ENCODE measurements at regions not wholly inside any gene's neighbourhood (a gene's known extent, or its start where the extent isn't known, plus 50 kb on each side); places are given as distances from the start of the nearest gene placed in this dataset.
"Not testable (repeated sequence)": the region's sequence is repeated elsewhere in the genome, so short reads cannot be mapped to it uniquely, and the experiment has no call there.

- no peaks in the 10 kb centered on the region for H3K9me3 ChIP-seq (ENCODE audit: control insufficient read depth in 2 of 3, insufficient read depth in 1 of 3, low read length in 3 of 3)
- H3K27me3 ChIP-seq (ENCODE audit: control insufficient read depth, insufficient read depth, low read length): no peaks in the 10 kb centered on the region
- H3K9ac ChIP-seq (ENCODE audit: low read length in 3 of 3): no peak overlapping the region
- TF ChIP-seq CTCF (IDR thresholded peaks at IDR 0.05; ENCODE audit: borderline replicate concordance, extremely low read depth, insufficient read depth): no peak
- no peak overlapping the region for H3K4me3 ChIP-seq (ENCODE audit: low read length in 3 of 3)
- no peak overlapping the region for H3K27ac ChIP-seq (ENCODE audit: low read depth in 2 of 2, low read length in 2 of 2)
- DNase-seq (no peak), FAIRE-seq (no peak)
- intact Hi-C loops (cut with DNase I): no loop called here
- no peaks in the 10 kb centered on the region for H3K4me1 ChIP-seq (ENCODE audit: control insufficient read depth in 2 of 3, insufficient read depth in 2 of 3, low read depth in 1 of 3, low read length in 3 of 3)
- no peaks in the 10 kb centered on the region for H3K36me3 ChIP-seq (ENCODE audit: control insufficient read depth in 2 of 3, insufficient read depth in 3 of 3, low read length in 3 of 3)
Observed at GRCh38 chr7:68875857-68876256, 722.4 kb upstream of the AUTS2 start.

GRCh38 chr7:68887116-68887515 is 711.2 kb upstream of the AUTS2 start:
- H3K27ac ChIP-seq (ENCODE audit: low read depth in 2 of 2, low read length in 2 of 2); H3K36me3 ChIP-seq (ENCODE audit: control insufficient read depth in 2 of 3, insufficient read depth in 3 of 3, low read length in 3 of 3); H3K4me3 ChIP-seq (ENCODE audit: low read length in 3 of 3); H3K27me3 ChIP-seq (ENCODE audit: control insufficient read depth, insufficient read depth, low read length); H3K9ac ChIP-seq (ENCODE audit: low read length in 3 of 3); intact Hi-C loops (cut with DNase I); FAIRE-seq; DNase-seq; H3K4me1 ChIP-seq (ENCODE audit: control insufficient read depth in 2 of 3, insufficient read depth in 2 of 3, low read depth in 1 of 3, low read length in 3 of 3); H3K9me3 ChIP-seq (ENCODE audit: control insufficient read depth in 2 of 3, insufficient read depth in 1 of 3, low read length in 3 of 3): not testable (repeated sequence)

GRCh38 chr7:68888971-68889385 is 709.3 kb upstream of the AUTS2 start:
- DNase-seq: no peak
- H3K9me3 ChIP-seq (ENCODE audit: control insufficient read depth in 2 of 3, insufficient read depth in 1 of 3, low read length in 3 of 3): no peaks in the 10 kb centered on the region
- H3K4me1 ChIP-seq (ENCODE audit: control insufficient read depth in 2 of 3, insufficient read depth in 2 of 3, low read depth in 1 of 3, low read length in 3 of 3): no peaks in the 10 kb centered on the region
- H3K9ac ChIP-seq (ENCODE audit: low read length in 3 of 3): no peak overlapping the region
- intact Hi-C loops (cut with DNase I): no loop called here
- TF ChIP-seq CTCF (IDR thresholded peaks at IDR 0.05; ENCODE audit: borderline replicate concordance, extremely low read depth, insufficient read depth): no peak
- H3K36me3 ChIP-seq (ENCODE audit: control insufficient read depth in 2 of 3, insufficient read depth in 3 of 3, low read length in 3 of 3): no peaks in the 10 kb centered on the region
- H3K4me3 ChIP-seq (ENCODE audit: low read length in 3 of 3): no peak overlapping the region
- H3K27ac ChIP-seq (ENCODE audit: low read depth in 2 of 2, low read length in 2 of 2): no peak overlapping the region
- no peak for FAIRE-seq
- H3K27me3 ChIP-seq (ENCODE audit: control insufficient read depth, insufficient read depth, low read length): no peaks in the 10 kb centered on the region

GRCh38 chr7:68892236-68892635 is 706.0 kb upstream of the AUTS2 start:
- Histone ChIP-seq H3K4me1 (ENCODE audit: control insufficient read depth in 2 of 3, insufficient read depth in 2 of 3, low read depth in 1 of 3, low read length in 3 of 3) (no peaks in the 10 kb centered on the region), H3K4me3 (ENCODE audit: low read length in 3 of 3) (no peak overlapping the region), H3K9me3 (ENCODE audit: control insufficient read depth in 2 of 3, insufficient read depth in 1 of 3, low read length in 3 of 3) (no peaks in the 10 kb centered on the region), H3K36me3 (ENCODE audit: control insufficient read depth in 2 of 3, insufficient read depth in 3 of 3, low read length in 3 of 3) (no peaks in the 10 kb centered on the region), H3K27me3 (ENCODE audit: control insufficient read depth, insufficient read depth, low read length) (no peaks in the 10 kb centered on the region), H3K27ac (ENCODE audit: low read depth in 2 of 2, low read length in 2 of 2) (no peak overlapping the region), H3K9ac (ENCODE audit: low read length in 3 of 3) (no peak overlapping the region)
- intact Hi-C loops (cut with DNase I): no loop called here
- TF ChIP-seq CTCF (IDR thresholded peaks at IDR 0.05; ENCODE audit: borderline replicate concordance, extremely low read depth, insufficient read depth): no peak
- no peak for DNase-seq
- no peak for FAIRE-seq

All from kidney (tissue), 13 donors.